ENCODE measurements at regions not wholly inside any gene's neighbourhood (a gene's known extent, or its start where the extent isn't known, plus 50 kb on each side); places are given as distances from the start of the nearest gene placed in this dataset.

GRCh38 chr3:189551007-189551406, 80.2 kb upstream of the TP63 start:
- in situ Hi-C loops (cut with MboI; ENCODE audit: low pct_unique_long_range_greater_than_20kb, low sequenced_read_pairs, unreplicated experiment): no loop called here
- no peak for DNase-seq (ENCODE audit: low spot score)
- TF ChIP-seq, protein P1, sequence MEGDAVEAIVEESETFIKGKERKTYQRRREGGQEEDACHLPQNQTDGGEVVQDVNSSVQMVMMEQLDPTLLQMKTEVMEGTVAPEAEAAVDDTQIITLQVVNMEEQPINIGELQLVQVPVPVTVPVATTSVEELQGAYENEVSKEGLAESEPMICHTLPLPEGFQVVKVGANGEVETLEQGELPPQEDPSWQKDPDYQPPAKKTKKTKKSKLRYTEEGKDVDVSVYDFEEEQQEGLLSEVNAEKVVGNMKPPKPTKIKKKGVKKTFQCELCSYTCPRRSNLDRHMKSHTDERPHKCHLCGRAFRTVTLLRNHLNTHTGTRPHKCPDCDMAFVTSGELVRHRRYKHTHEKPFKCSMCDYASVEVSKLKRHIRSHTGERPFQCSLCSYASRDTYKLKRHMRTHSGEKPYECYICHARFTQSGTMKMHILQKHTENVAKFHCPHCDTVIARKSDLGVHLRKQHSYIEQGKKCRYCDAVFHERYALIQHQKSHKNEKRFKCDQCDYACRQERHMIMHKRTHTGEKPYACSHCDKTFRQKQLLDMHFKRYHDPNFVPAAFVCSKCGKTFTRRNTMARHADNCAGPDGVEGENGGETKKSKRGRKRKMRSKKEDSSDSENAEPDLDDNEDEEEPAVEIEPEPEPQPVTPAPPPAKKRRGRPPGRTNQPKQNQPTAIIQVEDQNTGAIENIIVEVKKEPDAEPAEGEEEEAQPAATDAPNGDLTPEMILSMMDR (IDR thresholded peaks at IDR 0.05; ENCODE audit: extremely low read depth, insufficient read depth, missing control alignments): no peak

- in situ Hi-C loops (cut with MboI; ENCODE audit: low pct_unique_long_range_greater_than_20kb, low sequenced_read_pairs, unreplicated experiment): no loop called here
- DNase-seq (ENCODE audit: low spot score): no peak
- TF ChIP-seq, protein P1 (IDR thresholded peaks at IDR 0.05; ENCODE audit: extremely low read depth, insufficient read depth, missing control alignments): no peak
Observed at GRCh38 chr3:189554868-189555557, 76.2 kb upstream of the TP63 start.

DNA sequence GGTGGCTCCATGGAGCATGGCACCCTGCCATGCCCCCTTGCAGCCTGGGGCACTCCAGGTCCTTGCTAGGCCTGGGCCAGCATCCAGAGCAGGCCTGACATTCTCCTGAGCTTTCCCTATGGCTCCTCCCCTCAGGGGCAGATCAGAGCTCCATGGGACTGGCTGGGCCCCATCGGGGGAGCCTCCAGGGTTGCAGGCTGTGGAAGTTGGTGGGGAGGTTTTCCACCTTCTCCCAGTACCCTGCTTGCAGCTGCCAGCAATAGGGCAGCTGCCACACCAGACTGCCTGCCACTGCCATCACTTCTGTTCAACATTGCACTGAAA, 75.7 kb upstream of the TP63 start:
- in situ Hi-C loops (cut with MboI; ENCODE audit: low pct_unique_long_range_greater_than_20kb, low sequenced_read_pairs, unreplicated experiment): no loop called here
- no peak for DNase-seq (ENCODE audit: low spot score)
- TF ChIP-seq, protein P1 (IDR thresholded peaks at IDR 0.05; ENCODE audit: extremely low read depth, insufficient read depth, missing control alignments): no peak

- no peak for DNase-seq (ENCODE audit: low spot score)
- in situ Hi-C loops (cut with MboI; ENCODE audit: low pct_unique_long_range_greater_than_20kb, low sequenced_read_pairs, unreplicated experiment): no loop called here
- TF ChIP-seq, protein P1 (IDR thresholded peaks at IDR 0.05; ENCODE audit: extremely low read depth, insufficient read depth, missing control alignments): no peak
Observed at GRCh38 chr3:189557824-189558223, 73.4 kb upstream of the TP63 start.

GRCh38 chr3:189561256-189561655, 69.9 kb upstream of the TP63 start:
- no peak for DNase-seq (ENCODE audit: low spot score)
- TF ChIP-seq, protein P1 (IDR thresholded peaks at IDR 0.05; ENCODE audit: extremely low read depth, insufficient read depth, missing control alignments): no peak
- in situ Hi-C loops (cut with MboI; ENCODE audit: low pct_unique_long_range_greater_than_20kb, low sequenced_read_pairs, unreplicated experiment): no loop called here

DNA sequence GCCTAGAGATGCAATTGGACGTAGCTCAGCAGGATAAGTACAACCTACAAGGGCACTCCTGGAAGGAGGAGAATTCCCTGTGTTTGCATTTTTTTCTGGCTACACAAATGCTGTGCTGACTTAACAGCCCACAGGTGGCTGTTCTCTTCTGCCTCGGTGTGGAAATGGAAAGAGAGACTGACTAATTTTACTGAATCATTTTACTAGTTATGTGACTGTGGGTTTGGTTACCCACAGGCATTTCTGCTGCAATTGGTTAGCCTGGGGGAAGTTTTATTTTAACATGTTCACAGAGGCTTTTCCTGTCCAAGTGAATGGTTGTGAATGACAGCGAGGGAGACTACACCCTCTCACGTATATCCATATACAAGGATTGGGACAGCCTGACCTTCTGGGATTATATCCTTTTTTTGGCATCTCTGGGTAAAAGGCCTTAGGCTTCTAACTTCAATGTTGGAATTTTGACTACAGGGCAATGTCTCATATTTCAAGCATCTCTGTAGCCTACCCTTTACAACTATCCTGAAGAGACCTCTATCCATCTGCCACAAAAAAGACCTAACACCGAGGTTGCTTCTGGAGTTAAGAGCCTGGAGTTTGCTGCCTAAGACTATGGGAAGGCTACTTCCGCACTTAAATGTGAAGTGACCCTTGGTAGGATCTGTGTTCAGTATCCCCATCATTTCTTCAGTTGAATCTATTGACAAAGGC, 67.2 kb upstream of the TP63 start:
- in situ Hi-C loops (cut with MboI; ENCODE audit: low pct_unique_long_range_greater_than_20kb, low sequenced_read_pairs, unreplicated experiment): no loop called here
- peak; percentile 37 for DNase-seq (ENCODE audit: low spot score)

More for the DNA sequence above, 67.2 kb upstream of the TP63 start:
- TF ChIP-seq, protein P1 (IDR thresholded peaks at IDR 0.05; ENCODE audit: extremely low read depth, insufficient read depth, missing control alignments): no peak
